HepG2 (cell line): ENCODE measurements at regions not wholly inside any gene's neighbourhood (a gene's known extent, or its start where the extent isn't known, plus 50 kb on each side); places are given as distances from the start of the nearest gene placed in this dataset.
A peak's percentile ranks its signal among the peaks of the same experiment; 100 is the strongest.

Experiments used
- ATAC-seq: fragments of 200-7000 bp; cut with Tn5 transposase; 3 replicates; pipeline ENCODE4 v1.9.1; 2020; ENCODE audit warnings: mild to moderate bottlenecking, moderate library complexity
- BruUV-seq: library from RNA; stranded (reverse); fragments of 400-500 nt; replicated peaks from 2 replicates; lab custom pipeline; 2021; lab: Mats Ljungman, UMichigan
- CTCF ChIA-PET: fragments of 300-600 bp; formaldehyde crosslinking; extraction: SDS; loops from one replicate; lab custom pipeline; 2021; ENCODE audit warnings: low total read pairs, inconsistent platforms, low intra/inter-chr PET ratio; lab: Yijun Ruan, JAX
- POLR2A ChIA-PET: fragments of 350-600 bp; sonication (Branson Sonifier 250); formaldehyde crosslinking; loops from one replicate; lab custom pipeline; 2020; ENCODE audit warnings: antibody characterized with exemption, inconsistent platforms; lab: Yijun Ruan, JAX
- DNase-seq: peaks from one replicate; pipeline ENCODE4 v3.0.0-alpha.2; 2015; ENCODE audit warnings: low spot score
- FAIRE-seq: peaks from 3 replicates; lab custom pipeline; 2011; peaks lifted over from hg19 to GRCh38; lab: Jason Lieb, UNC
- H2AFZ ChIP-seq: one replicate; pipeline ENCODE4 v1.6.1; 2011; ENCODE audit warnings: low read length, inconsistent platforms
- H3K27ac ChIP-seq: fragments of 300-600 bp; 3 replicates; pipeline ENCODE4 v1.8.0; 2011; ENCODE audit warnings: mixed run types, mild to moderate bottlenecking, mixed read lengths, low read length, inconsistent platforms; ENCODE audit not compliant: insufficient read depth; ENCODE audit errors: extremely low read length
- H3K27me3 ChIP-seq, 2 experiments: fragments of 200-600 bp in 1 of 2; 2 replicates in 1 of 2; 3 replicates in 1 of 2; pipeline versions ENCODE4 v1.6.0 to v1.8.0; 2011; ENCODE audit warnings: low read length in 2 of 2, mild to moderate bottlenecking in 2 of 2, moderate library complexity in 2 of 2, inconsistent platforms in 1 of 2; ENCODE audit not compliant: insufficient read depth in 2 of 2, control insufficient read depth in 1 of 2
- H3K36me3 ChIP-seq, 2 experiments: fragments of 200-600 bp in 1 of 2; replicated peaks in 1 of 2; 2 replicates in 1 of 2; 3 replicates in 1 of 2; pipeline versions ENCODE4 v1.5.1 to v1.8.0; 2011; ENCODE audit warnings: low read length in 2 of 2, inconsistent platforms in 1 of 2; ENCODE audit not compliant: insufficient read depth in 2 of 2, control insufficient read depth in 1 of 2
- H3K4me1 ChIP-seq: 2 replicates; pipeline ENCODE4 v1.5.1; 2012; ENCODE audit warnings: low read length, inconsistent platforms; ENCODE audit not compliant: insufficient read depth
- H3K4me2 ChIP-seq: 2 replicates; pipeline ENCODE4 v1.6.0; 2011; ENCODE audit warnings: low read depth, low read length, inconsistent platforms
- H3K4me3 ChIP-seq, 3 experiments: fragments of 200-600 bp in 1 of 3; sonication (generic), shearing (Covaris generic) in 1 of 3; replicated peaks in 1 of 3; 2 replicates each; pipeline ENCODE4 v1.5.1; 2011 to 2016; ENCODE audit warnings: low read length in 3 of 3, inconsistent platforms in 2 of 3, low read depth in 2 of 3, mild to moderate bottlenecking in 2 of 3, control low read depth in 1 of 3, mixed read lengths in 1 of 3; ENCODE audit not compliant: insufficient read depth in 1 of 3
- H3K79me2 ChIP-seq: one replicate; pipeline ENCODE4 v1.6.1; 2011; ENCODE audit warnings: low read length, inconsistent platforms; ENCODE audit not compliant: insufficient read depth
- H3K9ac ChIP-seq: 2 replicates; pipeline ENCODE4 v1.6.0; 2011; ENCODE audit warnings: mild to moderate bottlenecking, low read depth, low read length, inconsistent platforms; ENCODE audit not compliant: insufficient read depth
- H3K9me3 ChIP-seq: 2 replicates; pipeline ENCODE4 v1.5.1; 2012; ENCODE audit warnings: mild to moderate bottlenecking, low read length
- H4K20me1 ChIP-seq: 2 replicates; pipeline ENCODE4 v1.6.0; 2011; ENCODE audit warnings: inconsistent platforms, mild to moderate bottlenecking, low read length, moderate library complexity; ENCODE audit not compliant: insufficient read depth
- FOXO4 ChIP-seq: sonication (generic); formaldehyde crosslinking; conservative IDR thresholded peaks from 2 replicates; pipeline ENCODE4 v1.8.1; 2023; ENCODE audit warnings: missing genetic modification reagents
- HNRNPLL ChIP-seq: fragments of 200-400 bp; formaldehyde crosslinking; IDR thresholded peaks from 2 replicates; pipeline ENCODE4 v1.6.1; 2017; ENCODE audit warnings: mild to moderate bottlenecking, low read depth, low read length; ENCODE audit not compliant: poor library complexity, severe bottlenecking
- MED1 ChIP-seq: sonication (generic); formaldehyde crosslinking; IDR thresholded peaks from 2 replicates; pipeline ENCODE4 v1.4.0; 2020; ENCODE audit warnings: missing genetic modification reagents
- MIER2 ChIP-seq: IDR thresholded peaks from 2 replicates; pipeline ENCODE4 v1.6.1; 2016; ENCODE audit warnings: missing biosample characterization, missing genetic modification reagents
- MXD1 ChIP-seq: sonication (generic); formaldehyde crosslinking; IDR thresholded peaks from 2 replicates; pipeline ENCODE4 v1.4.0; 2020; ENCODE audit warnings: mild to moderate bottlenecking, missing genetic modification reagents
- NFIB ChIP-seq: sonication (generic); formaldehyde crosslinking; IDR thresholded peaks from 2 replicates; pipeline ENCODE4 v1.9.0; 2021; ENCODE audit warnings: missing genetic modification reagents, mild to moderate bottlenecking, borderline replicate concordance
- PAF1 ChIP-seq: IDR thresholded peaks from 2 replicates; pipeline ENCODE4 v1.6.1; 2016; ENCODE audit warnings: missing genetic modification reagents, missing compliant biosample characterization
- RAD21 ChIP-seq: fragments of 450-650 bp; formaldehyde crosslinking; IDR thresholded peaks from 2 replicates; pipeline ENCODE4 v1.5.0; 2020; ENCODE audit warnings: mild to moderate bottlenecking
- ZFAT ChIP-seq: sonication (generic); formaldehyde crosslinking; conservative IDR thresholded peaks from 2 replicates; pipeline ENCODE4 v1.8.1; 2023; ENCODE audit warnings: missing genetic modification reagents, inconsistent platforms
- ZFP37 ChIP-seq: sonication (generic); formaldehyde crosslinking; IDR thresholded peaks from 2 replicates; pipeline ENCODE4 v1.4.0; 2020; ENCODE audit warnings: missing genetic modification reagents, borderline replicate concordance
- ZNF281 ChIP-seq: sonication (generic); formaldehyde crosslinking; IDR thresholded peaks from 2 replicates; pipeline ENCODE4 v1.4.0; 2020; ENCODE audit warnings: missing genetic modification reagents, borderline replicate concordance
- ZNF891 ChIP-seq: sonication (generic); formaldehyde crosslinking; IDR thresholded peaks from 2 replicates; pipeline ENCODE4 v1.5.0; 2020; ENCODE audit warnings: mild to moderate bottlenecking, missing genetic modification reagents
- ZSCAN29 ChIP-seq: sonication (generic); formaldehyde crosslinking; conservative IDR thresholded peaks from 2 replicates; pipeline ENCODE4 v1.4.0; 2020; ENCODE audit warnings: mild to moderate bottlenecking, missing genetic modification reagents
- WGBS: methylation state at CpG from one replicate; pipeline ENCODE4 v1.1.6; 2017; ENCODE audit warnings: low lambda C conversion rate; 5-methylcytosine and 5-hydroxymethylcytosine counted together
- in situ Hi-C: cut with HindIII; loops from 2 replicates; pipeline ENCODE4 v1.10.0; 2017; ENCODE audit warnings: low pct_unique_long_range_greater_than_20kb; ENCODE audit not compliant: extremely low pct_ligation_motif_present
- intact Hi-C: fragments of 100-400 bp; cut with micrococcal nuclease; formaldehyde crosslinking; loops from one replicate; pipeline ENCODE4 v1.10.0; 2022; ENCODE audit not compliant: unreplicated experiment
- TF ChIP-seq, protein P1 (sequence below): sonication (generic); formaldehyde crosslinking; IDR thresholded peaks from 2 replicates; pipeline ENCODE4 v1.5.1; 2020; ENCODE audit warnings: mild to moderate bottlenecking, missing genetic modification reagents, borderline replicate concordance
- TF ChIP-seq, protein P2 (sequence below): sonication (generic); formaldehyde crosslinking; IDR thresholded peaks from 2 replicates; pipeline ENCODE4 v1.5.0; 2020; ENCODE audit warnings: mild to moderate bottlenecking, missing genetic modification reagents, borderline replicate concordance

DNA sequence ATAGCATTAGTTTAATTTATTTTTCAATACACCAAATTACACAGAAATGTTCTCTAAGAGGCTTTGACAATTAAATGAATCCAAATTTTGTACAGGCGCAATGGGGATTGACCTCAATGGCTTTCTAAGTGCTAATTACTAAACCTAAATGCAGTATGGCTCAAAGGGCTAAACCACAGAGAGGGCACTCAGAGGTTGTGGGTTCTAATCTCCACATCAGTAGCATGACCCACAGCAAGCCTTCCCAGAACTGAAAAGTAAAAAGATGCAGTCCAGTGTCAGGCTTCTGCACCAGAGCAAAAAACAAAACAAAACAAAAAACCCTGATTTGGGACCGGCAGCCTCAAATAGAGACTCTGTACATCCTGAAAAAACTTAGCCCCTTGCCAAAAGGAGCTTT is 579.2 kb upstream of the PKN2 start (continued):
- no peak for TF ChIP-seq ZNF281 (CRISPR knock-in tag)
- no peak for TF ChIP-seq ZFAT
- no peak for TF ChIP-seq MXD1 (CRISPR knock-in tag)
- TF ChIP-seq ZFP37 (CRISPR knock-in tag): no peak
- no peak for TF ChIP-seq ZSCAN29 (CRISPR knock-in tag)

- FAIRE-seq: no peak
- no TSS peak for BruUV-seq
- no peak overlapping the region for H3K9ac ChIP-seq
- H2AFZ ChIP-seq: no peak overlapping the region
- no peak overlapping the region for H3K4me3 ChIP-seq
- no peaks in the 10 kb centered on the region for H4K20me1 ChIP-seq
- no peaks in the 10 kb centered on the region for H3K27me3 ChIP-seq
- no peaks in the 10 kb centered on the region for H3K79me2 ChIP-seq
- ChIA-PET POLR2A (no interaction called here), CTCF (no interaction called here)
- no peak overlapping the region for H3K4me2 ChIP-seq
- no peak for ATAC-seq
- in situ Hi-C loops: no loop called here
- no peaks in the 10 kb centered on the region for H3K36me3 ChIP-seq
- H3K27ac ChIP-seq: no peak overlapping the region
- H3K4me1 ChIP-seq: peaks cover 18% of the 10 kb centered on the region
- DNase-seq: peak; percentile 12
- intact Hi-C loops: loop anchor here (10.0 kb wide), 1 partner anchor 63 kb away; no protein-coding TSS in a partner anchor
- whole genome bisulfite sequencing: 33% methylated on average over 3 of the region's 3 CpGs
- H3K9me3 ChIP-seq: no peaks in the 10 kb centered on the region
- no peak for TF ChIP-seq FOXO4 (CRISPR knock-in tag)
- TF ChIP-seq MED1 (CRISPR knock-in tag): no peak
- TF ChIP-seq, protein P1, sequence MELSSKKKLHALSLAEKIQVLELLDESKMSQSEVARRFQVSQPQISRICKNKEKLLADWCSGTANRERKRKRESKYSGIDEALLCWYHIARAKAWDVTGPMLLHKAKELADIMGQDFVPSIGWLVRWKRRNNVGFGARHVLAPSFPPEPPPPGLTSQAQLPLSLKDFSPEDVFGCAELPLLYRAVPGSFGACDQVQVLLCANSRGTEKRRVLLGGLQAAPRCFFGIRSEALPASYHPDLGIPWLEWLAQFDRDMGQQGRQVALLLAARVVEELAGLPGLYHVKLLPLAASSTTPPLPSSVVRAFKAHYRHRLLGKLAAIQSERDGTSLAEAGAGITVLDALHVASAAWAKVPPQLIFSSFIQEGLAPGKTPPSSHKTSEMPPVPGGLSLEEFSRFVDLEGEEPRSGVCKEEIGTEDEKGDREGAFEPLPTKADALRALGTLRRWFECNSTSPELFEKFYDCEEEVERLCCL (CRISPR knock-in tag): no peak
- no peak for TF ChIP-seq NFIB (CRISPR knock-in tag)
- no peak for TF ChIP-seq ZNF891 (CRISPR knock-in tag)
- no peak for TF ChIP-seq RAD21
- no peak for TF ChIP-seq PAF1 (CRISPR knock-in tag)
- TF ChIP-seq, protein P2, sequence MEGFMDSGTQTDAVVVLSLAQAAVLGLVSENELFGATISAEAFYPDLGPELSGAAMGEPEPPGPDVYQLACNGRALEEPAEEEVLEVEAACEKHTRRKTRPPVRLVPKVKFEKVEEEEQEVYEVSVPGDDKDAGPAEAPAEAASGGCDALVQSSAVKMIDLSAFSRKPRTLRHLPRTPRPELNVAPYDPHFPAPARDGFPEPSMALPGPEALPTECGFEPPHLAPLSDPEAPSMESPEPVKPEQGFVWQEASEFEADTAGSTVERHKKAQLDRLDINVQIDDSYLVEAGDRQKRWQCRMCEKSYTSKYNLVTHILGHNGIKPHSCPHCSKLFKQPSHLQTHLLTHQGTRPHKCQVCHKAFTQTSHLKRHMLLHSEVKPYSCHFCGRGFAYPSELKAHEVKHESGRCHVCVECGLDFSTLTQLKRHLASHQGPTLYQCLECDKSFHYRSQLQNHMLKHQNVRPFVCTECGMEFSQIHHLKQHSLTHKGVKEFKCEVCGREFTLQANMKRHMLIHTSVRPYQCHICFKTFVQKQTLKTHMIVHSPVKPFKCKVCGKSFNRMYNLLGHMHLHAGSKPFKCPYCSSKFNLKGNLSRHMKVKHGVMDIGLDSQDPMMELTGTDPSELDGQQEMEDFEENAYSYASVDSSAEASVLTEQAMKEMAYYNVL (CRISPR knock-in tag): no peak
- TF ChIP-seq HNRNPLL: no peak
- TF ChIP-seq MIER2: no peak
Measured at GRCh38 chr1:88111816-88112215, 572.3 kb upstream of the PKN2 start.
